Renal cortex interstitium (tissue), 11 donors: ENCODE measurements at regions not wholly inside any gene's neighbourhood (a gene's known extent, or its start where the extent isn't known, plus 50 kb on each side); places are given as distances from the start of the nearest gene placed in this dataset.
"Not testable (repeated sequence)": the region's sequence is repeated elsewhere in the genome, so short reads cannot be mapped to it uniquely, and the experiment has no call there.

Experiments used
- DNase-seq, 11 donors: peaks; one replicate each; pipeline ENCODE4 v3.0.0-alpha.2; 2013; ENCODE audit warnings: low read depth in 9 of 11, low spot score in 4 of 11; ENCODE audit errors: extremely low read depth in 1 of 11

- not testable (repeated sequence) for DNase-seq
Measured at GRCh38 chr21:6481116-6481515, 4040.3 kb upstream of the TPTE start.

GRCh38 chr21:6482616-6483015, 4038.8 kb upstream of the TPTE start:
- DNase-seq, result not testable (repeated sequence)

- DNase-seq, result not testable (repeated sequence)
Measured at GRCh38 chr21:6483645-6484044, 4037.7 kb upstream of the TPTE start.

GRCh38 chr21:6486821-6487220, 4034.6 kb upstream of the TPTE start:
- DNase-seq, result not testable (repeated sequence)

- not testable (repeated sequence) for DNase-seq
Measured at GRCh38 chr21:6492691-6493090, 4028.7 kb upstream of the TPTE start.

GRCh38 chr21:6493957-6494356, 4027.4 kb upstream of the TPTE start:
- DNase-seq, result not testable (repeated sequence)

- not testable (repeated sequence) for DNase-seq
Measured at GRCh38 chr21:6496356-6496755, 4025.0 kb upstream of the TPTE start.

GRCh38 chr21:6498716-6499115, 4022.7 kb upstream of the TPTE start:
- DNase-seq, result not testable (repeated sequence)

GRCh38 chr21:6499128-6499826, 4022.1 kb upstream of the TPTE start:
- DNase-seq, result not testable (repeated sequence)

GRCh38 chr21:6499866-6500265, 4021.5 kb upstream of the TPTE start:
- not testable (repeated sequence) for DNase-seq

- not testable (repeated sequence) for DNase-seq
Measured at GRCh38 chr21:6500681-6501080, 4020.7 kb upstream of the TPTE start.

- DNase-seq, result not testable (repeated sequence)
Measured at GRCh38 chr21:6506167-6506894, 4015.1 kb upstream of the TPTE start.

GRCh38 chr21:6507632-6508031, 4013.8 kb upstream of the TPTE start:
- not testable (repeated sequence) for DNase-seq

GRCh38 chr21:6521777-6522176, 3999.6 kb upstream of the TPTE start:
- DNase-seq, result not testable (repeated sequence)

- not testable (repeated sequence) for DNase-seq
Measured at GRCh38 chr21:6526213-6526612, 3995.2 kb upstream of the TPTE start.

GRCh38 chr21:6530655-6531054, 3990.7 kb upstream of the TPTE start:
- not testable (repeated sequence) for DNase-seq

- not testable (repeated sequence) for DNase-seq
Measured at GRCh38 chr21:6533261-6533660, 3988.1 kb upstream of the TPTE start.

GRCh38 chr21:6538320-6538719, 3983.1 kb upstream of the TPTE start:
- DNase-seq, result not testable (repeated sequence)

- DNase-seq, result not testable (repeated sequence)
Measured at GRCh38 chr21:6539688-6540087, 3981.7 kb upstream of the TPTE start.

GRCh38 chr21:6541036-6541435, 3980.3 kb upstream of the TPTE start:
- not testable (repeated sequence) for DNase-seq
